ENCODE measurements at regions not wholly inside any gene's neighbourhood (a gene's known extent, or its start where the extent isn't known, plus 50 kb on each side); places are given as distances from the start of the nearest gene placed in this dataset.

GRCh38 chr6:14924126-14925024 is 321.5 kb upstream of the JARID2 start:
- Histone ChIP-seq H3K9me2 (replicated peaks; ENCODE audit: insufficient read depth, low read length) (no peaks in the 10 kb centered on the region), H2AFZ (ENCODE audit: low read depth, low read length, severe bottlenecking) (no peak overlapping the region), H3K4me3 (ENCODE audit: insufficient read depth, low read length, poor library complexity, severe bottlenecking) (no peak overlapping the region)

GRCh38 chr6:14925025-14925698 is 320.7 kb upstream of the JARID2 start:
- Histone ChIP-seq H3K36me3 (ENCODE audit: low read length) (no peaks in the 10 kb centered on the region), H4K20me1 (ENCODE audit: low read depth, low read length) (no peaks in the 10 kb centered on the region), H2AFZ (ENCODE audit: low read depth, low read length, severe bottlenecking) (no peak overlapping the region), H3K27ac (ENCODE audit: low read depth, low read length) (no peak overlapping the region), H3K27me3 (ENCODE audit: low read length) (no peaks in the 10 kb centered on the region), H3K4me3 (ENCODE audit: insufficient read depth, low read length, poor library complexity, severe bottlenecking) (no peak overlapping the region), H3K4me2 (ENCODE audit: low read depth, low read length, poor library complexity, severe bottlenecking) (no peak overlapping the region), H3K9ac (ENCODE audit: low read length) (no peak overlapping the region), H3K9me2 (replicated peaks; ENCODE audit: insufficient read depth, low read length) (no peaks in the 10 kb centered on the region), H3F3A (ENCODE audit: insufficient read depth) (no peaks in the 10 kb centered on the region), H3K9me3 (ENCODE audit: insufficient read depth, low read length) (no peaks in the 10 kb centered on the region), H3K79me2 (ENCODE audit: insufficient read depth, low read length) (no peaks in the 10 kb centered on the region)
- TF ChIP-seq CTCF (IDR thresholded peaks at IDR 0.05; ENCODE audit: insufficient read depth, low read length, poor library complexity, severe bottlenecking) (no peak), EZH2phosphoT487 (conservative IDR thresholded peaks at IDR 0.05; ENCODE audit: low read length) (no peak)

More at GRCh38 chr6:14924126-14925024, 321.5 kb upstream of the JARID2 start:
- Histone ChIP-seq H3K79me2 (ENCODE audit: insufficient read depth, low read length) (no peaks in the 10 kb centered on the region), H3F3A (ENCODE audit: insufficient read depth) (no peaks in the 10 kb centered on the region), H3K36me3 (ENCODE audit: low read length) (no peaks in the 10 kb centered on the region), H3K9ac (ENCODE audit: low read length) (no peak overlapping the region), H3K27ac (ENCODE audit: low read depth, low read length) (no peak overlapping the region), H3K4me2 (ENCODE audit: low read depth, low read length, poor library complexity, severe bottlenecking) (no peak overlapping the region), H3K9me3 (ENCODE audit: insufficient read depth, low read length) (no peaks in the 10 kb centered on the region), H3K27me3 (ENCODE audit: low read length) (no peaks in the 10 kb centered on the region), H4K20me1 (ENCODE audit: low read depth, low read length) (no peaks in the 10 kb centered on the region)
- TF ChIP-seq EZH2phosphoT487 (conservative IDR thresholded peaks at IDR 0.05; ENCODE audit: low read length) (no peak), CTCF (IDR thresholded peaks at IDR 0.05; ENCODE audit: insufficient read depth, low read length, poor library complexity, severe bottlenecking) (no peak)

- Histone ChIP-seq H3F3A (ENCODE audit: insufficient read depth) (no peaks in the 10 kb centered on the region), H3K36me3 (ENCODE audit: low read length) (no peaks in the 10 kb centered on the region), H2AFZ (ENCODE audit: low read depth, low read length, severe bottlenecking) (no peak overlapping the region), H3K79me2 (ENCODE audit: insufficient read depth, low read length) (no peaks in the 10 kb centered on the region), H3K9me2 (replicated peaks; ENCODE audit: insufficient read depth, low read length) (no peaks in the 10 kb centered on the region), H3K27ac (ENCODE audit: low read depth, low read length) (no peak overlapping the region), H4K20me1 (ENCODE audit: low read depth, low read length) (no peaks in the 10 kb centered on the region), H3K27me3 (ENCODE audit: low read length) (no peaks in the 10 kb centered on the region), H3K4me2 (ENCODE audit: low read depth, low read length, poor library complexity, severe bottlenecking) (no peak overlapping the region), H3K9me3 (ENCODE audit: insufficient read depth, low read length) (no peaks in the 10 kb centered on the region), H3K4me3 (ENCODE audit: insufficient read depth, low read length, poor library complexity, severe bottlenecking) (no peak overlapping the region), H3K9ac (ENCODE audit: low read length) (no peak overlapping the region)
- no peak for TF ChIP-seq EZH2phosphoT487 (conservative IDR thresholded peaks at IDR 0.05; ENCODE audit: low read length)
Measured at GRCh38 chr6:14925699-14926026, 320.2 kb upstream of the JARID2 start.

GRCh38 chr6:14927398-14927797 is 318.5 kb upstream of the JARID2 start:
- TF ChIP-seq EZH2phosphoT487 (conservative IDR thresholded peaks at IDR 0.05; ENCODE audit: low read length) (no peak), CTCF (IDR thresholded peaks at IDR 0.05; ENCODE audit: insufficient read depth, low read length, poor library complexity, severe bottlenecking) (no peak)
- no peak overlapping the region for H3K4me2 ChIP-seq (ENCODE audit: low read depth, low read length, poor library complexity, severe bottlenecking)
- H3K4me3 ChIP-seq (ENCODE audit: insufficient read depth, low read length, poor library complexity, severe bottlenecking): no peak overlapping the region
- no peaks in the 10 kb centered on the region for H3K36me3 ChIP-seq (ENCODE audit: low read length)
- no peaks in the 10 kb centered on the region for H3F3A ChIP-seq (ENCODE audit: insufficient read depth)
- H3K27me3 ChIP-seq (ENCODE audit: low read length): no peaks in the 10 kb centered on the region
- H4K20me1 ChIP-seq (ENCODE audit: low read depth, low read length): no peaks in the 10 kb centered on the region
- H3K79me2 ChIP-seq (ENCODE audit: insufficient read depth, low read length): no peaks in the 10 kb centered on the region
- H3K9me2 ChIP-seq (replicated peaks; ENCODE audit: insufficient read depth, low read length): no peaks in the 10 kb centered on the region
- no peak overlapping the region for H2AFZ ChIP-seq (ENCODE audit: low read depth, low read length, severe bottlenecking)
- no peaks in the 10 kb centered on the region for H3K9me3 ChIP-seq (ENCODE audit: insufficient read depth, low read length)
- H3K9ac ChIP-seq (ENCODE audit: low read length): no peak overlapping the region
- no peak overlapping the region for H3K27ac ChIP-seq (ENCODE audit: low read depth, low read length)
